Heart right ventricle (tissue), 16 donors: ENCODE measurements at regions not wholly inside any gene's neighbourhood (a gene's known extent, or its start where the extent isn't known, plus 50 kb on each side); places are given as distances from the start of the nearest gene placed in this dataset.

Experiments
- ATAC-seq, 8 donors: fragments of 200-7000 bp; cut with Tn5 transposase; one replicate each; pipeline ENCODE4 v1.9.1; 2020; ENCODE audit warnings: mild to moderate bottlenecking in 8 of 8, moderate library complexity in 8 of 8, moderate number of reproducible peaks in 1 of 8
- DNase-seq, 2 donors: peaks; one replicate each; pipeline ENCODE4 v3.0.0-alpha.2; 2020
- H3K27ac ChIP-seq, 10 donors: fragments of 200-600 bp; sonication (generic) in 2 of 10; one replicate each; pipeline versions ENCODE4 v1.5.0 to v1.8.0; 2020 to 2022; ENCODE audit warnings: mild to moderate bottlenecking in 3 of 10
- H3K27me3 ChIP-seq, 7 donors: fragments of 200-600 bp; one replicate each; pipeline ENCODE4 v1.8.0; 2021 to 2022; ENCODE audit warnings: mild to moderate bottlenecking in 2 of 7
- H3K36me3 ChIP-seq, 9 donors: fragments of 200-600 bp; sonication (generic) in 1 of 9; one replicate each; pipeline versions ENCODE4 v1.5.0 to v1.8.0; 2020 to 2022; ENCODE audit warnings: mild to moderate bottlenecking in 2 of 9
- H3K4me1 ChIP-seq, 9 donors: fragments of 200-600 bp; sonication (generic) in 1 of 9; one replicate each; pipeline versions ENCODE4 v1.5.0 to v1.8.0; 2020 to 2022; ENCODE audit warnings: mild to moderate bottlenecking in 4 of 9
- H3K4me3 ChIP-seq, 10 donors: fragments of 200-600 bp; sonication (generic) in 2 of 10; one replicate each; pipeline versions ENCODE4 v1.5.0 to v1.8.0; 2020 to 2022; ENCODE audit warnings: mild to moderate bottlenecking in 7 of 10, moderate library complexity in 2 of 10
- H3K9me3 ChIP-seq, 11 donors: fragments of 200-600 bp in 10 of 11; sonication (generic) in 2 of 11; one replicate each; pipeline versions ENCODE4 v1.5.0 to v1.8.0; 2013 to 2022; ENCODE audit warnings: mild to moderate bottlenecking in 2 of 11, control low read depth in 1 of 11, moderate library complexity in 1 of 11
- CTCF ChIP-seq, 9 donors: fragments of 200-600 bp; sonication (generic) in 2 of 9; IDR thresholded peaks; one replicate each; pipeline versions ENCODE4 v1.5.0 to v1.8.0; 2021 to 2022; ENCODE audit warnings: antibody characterized with exemption in 9 of 9, mild to moderate bottlenecking in 5 of 9, moderate library complexity in 1 of 9
- WGBS, 2 donors: extraction: QIAGEN DNeasy Blood & Tissue Kit; methylation state at CpG; one replicate each; pipeline ENCODE4 v1.1.7; 2013; ENCODE audit warnings: inconsistent platforms in 1 of 2; 5-methylcytosine and 5-hydroxymethylcytosine counted together
- intact Hi-C, 10 donors: fragments of 100-400 bp; cut with DNase I; formaldehyde crosslinking; loops; one replicate each; pipeline versions ENCODE4 v1.11.1 to v1.14.2; 2022
- donor health status: Arrhythmogenic right ventricular cardiomyopathy.
- donor health status: ischemic (EF 13 %, LVEDD 7.1; RV severe dilation, severe dysfunction).
- donor health status: healthy with polysubstance abuse.
- donor health status: DM: no; HTN: yes; CAD: no.
- donor health status: DM: no; HTN: no; CAD: no.
- donor health status: ischemic (EF 25% LVEDD 6.9; RV normal size, moderate dysfunction).
- donor health status: ischemic (EF 25% LVEDD 5.7; RV mildly dilated, moderate dysfunction).
- donor health status: healthy.
- donor health status: DM: yes; HTN: yes; CAD: no.
- donor health status: Ischemic cardiomyopathy.
- donor health status: ischemic (EF 35%, LVEDD 5.7; RV mildly dilated, moderate dysfunction).
- donor health status: nonischemic (EF 11% LVEDD 7.7; RV severe dilation, severe dysfunction).
- donor health status: DM: yes; HTN: yes; CAD: no.
- donor health status: PGD.
- donor health status: ischemic (EF 29% LVEDD 5.4; RV normal size, mild dysfunction).
- donor health status: nonischemic (EF 23%, LVEDD 6.1; RV moderate dilation, normal function).

- H3K27me3 ChIP-seq: peaks cover 0 to 22% (median 0%) of the 10 kb centered on the region in 7 donors
- ATAC-seq (no peak), DNase-seq (no peak)
- H3K27ac ChIP-seq: no peak overlapping the region
- H3K9me3 ChIP-seq: peaks cover 0 to 6% (median 0%) of the 10 kb centered on the region in 11 donors
- TF ChIP-seq CTCF (IDR thresholded peaks at IDR 0.05): no peak
- H3K4me1 ChIP-seq: no peaks in the 10 kb centered on the region
- H3K4me3 ChIP-seq: no peak overlapping the region
- 75 to 84% methylated on average over 8 of the region's 8 CpGs for WGBS, 2 donors
- intact Hi-C loops: no loop called here
- H3K36me3 ChIP-seq: no peaks in the 10 kb centered on the region
Measured at GRCh38 chr14:56461276-56462275, 118.0 kb upstream of the TMEM260 start.

DNA sequence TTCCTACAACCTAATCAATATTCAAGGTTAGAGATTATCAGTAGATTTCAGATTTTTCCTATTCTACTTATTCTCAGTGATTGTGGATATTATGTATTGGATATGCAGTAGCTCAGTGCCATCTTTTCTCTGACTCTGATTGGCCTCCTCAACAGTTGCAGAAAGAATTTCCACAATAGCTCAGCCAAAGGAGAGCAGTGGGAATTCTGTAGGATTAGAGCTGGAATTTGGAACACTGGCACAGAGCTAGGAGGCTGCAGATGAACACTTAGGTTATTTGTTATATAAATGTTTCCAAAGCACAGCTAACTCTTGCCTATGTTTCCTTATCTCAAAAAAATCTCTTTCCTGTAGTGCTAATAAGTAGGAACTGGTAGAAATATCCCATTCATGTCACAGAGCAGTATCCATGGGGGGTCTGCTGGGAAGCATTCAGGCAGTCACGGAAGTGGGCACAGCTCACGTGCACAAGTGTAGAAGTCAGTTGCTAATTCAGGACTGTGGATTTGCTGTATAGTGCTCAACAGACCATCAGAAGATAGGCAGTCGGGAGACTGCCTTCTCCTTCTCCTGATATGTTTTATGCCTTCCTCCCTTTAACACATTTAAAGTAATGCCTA is 116.2 kb upstream of the TMEM260 start:
- no peak for ATAC-seq

GRCh38 chr14:56471056-56471455 is 108.5 kb upstream of the TMEM260 start:
- intact Hi-C loops: loop anchor here (5.0 to 10.0 kb wide), 7 partner anchors 126 to 1036 kb away; partner anchors contain the start of gene TBPL2 (in 2 of the 10)
- ATAC-seq (peak in 1 of 8 donors; percentile 17), DNase-seq (no peak)
- Histone ChIP-seq H3K4me3 (no peak overlapping the region), H3K27ac (no peak overlapping the region), H3K36me3 (no peaks in the 10 kb centered on the region), H3K4me1 (no peaks in the 10 kb centered on the region), H3K9me3 (peaks cover 0 to 14% (median 0%) of the 10 kb centered on the region in 11 donors), H3K27me3 (peaks cover 0 to 9% (median 0%) of the 10 kb centered on the region in 7 donors)
- WGBS, 2 donors: 92 to 94% methylated on average over 8 of the region's 8 CpGs
- no peak for TF ChIP-seq CTCF (IDR thresholded peaks at IDR 0.05)

More for the DNA sequence above, 116.2 kb upstream of the TMEM260 start:
- Histone ChIP-seq H3K27me3 (peaks cover 0 to 22% (median 0%) of the 10 kb centered on the region in 7 donors), H3K36me3 (no peaks in the 10 kb centered on the region), H3K9me3 (peaks cover 0 to 7% (median 0%) of the 10 kb centered on the region in 11 donors), H3K4me1 (no peaks in the 10 kb centered on the region), H3K27ac (no peak overlapping the region), H3K4me3 (no peak overlapping the region)
- DNase-seq: no peak
- intact Hi-C loops: no loop called here
- 57 to 63% methylated on average over 3 of the region's 3 CpGs for WGBS, 2 donors
- no peak for TF ChIP-seq CTCF (IDR thresholded peaks at IDR 0.05)

DNA sequence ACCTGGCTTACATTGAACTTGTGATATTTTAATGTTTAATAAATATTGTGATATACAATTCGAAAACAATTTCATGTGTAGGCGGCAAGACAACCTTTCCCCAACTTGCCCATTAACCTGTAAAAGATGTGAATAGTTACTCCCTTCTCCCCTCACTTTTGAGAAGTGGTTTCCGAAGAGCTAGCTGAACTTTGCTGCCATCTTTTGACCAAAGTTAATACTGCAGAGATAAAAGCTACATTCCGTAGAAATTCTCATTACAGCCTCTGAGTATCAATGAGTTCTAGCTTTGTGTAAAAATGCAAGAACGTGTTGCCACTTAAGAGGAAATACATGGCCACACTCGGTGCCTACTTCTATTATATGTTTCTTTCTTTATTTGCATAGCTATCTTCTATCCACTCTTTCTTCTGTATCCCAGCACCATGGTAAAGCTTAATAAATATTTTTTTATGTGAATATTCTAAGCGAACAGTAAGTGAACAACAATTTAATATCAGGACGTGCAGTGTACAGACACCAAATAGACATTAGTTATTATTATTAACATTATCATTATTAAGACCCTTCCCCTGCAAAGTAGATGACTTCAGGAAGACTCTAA is 105.1 kb upstream of the TMEM260 start:
- H3K36me3 ChIP-seq: no peaks in the 10 kb centered on the region
- no peak for DNase-seq
- ATAC-seq: peak in 2 of 8 donors; percentile 16 to 56
- H3K27ac ChIP-seq: no peak overlapping the region
- 14 to 15% methylated on average over 8 of the region's 8 CpGs for WGBS, 2 donors
- peaks cover 0 to 1% (median 0%) of the 10 kb centered on the region in 11 donors for H3K9me3 ChIP-seq
- H3K4me3 ChIP-seq: no peak overlapping the region
- peaks cover 0 to 6% (median 0%) of the 10 kb centered on the region in 7 donors for H3K27me3 ChIP-seq
- peak; percentile 71 to 92 (median 84) for TF ChIP-seq CTCF (IDR thresholded peaks at IDR 0.05)
- intact Hi-C loops: loop anchor here (5.0 to 10.0 kb wide), 7 partner anchors 130 to 1040 kb away; partner anchors contain the start of gene TBPL2 (in 2 of the 10)
- H3K4me1 ChIP-seq: no peaks in the 10 kb centered on the region
